ENCODE measurements at regions not wholly inside any gene's neighbourhood (a gene's known extent, or its start where the extent isn't known, plus 50 kb on each side); places are given as distances from the start of the nearest gene placed in this dataset.

DNA sequence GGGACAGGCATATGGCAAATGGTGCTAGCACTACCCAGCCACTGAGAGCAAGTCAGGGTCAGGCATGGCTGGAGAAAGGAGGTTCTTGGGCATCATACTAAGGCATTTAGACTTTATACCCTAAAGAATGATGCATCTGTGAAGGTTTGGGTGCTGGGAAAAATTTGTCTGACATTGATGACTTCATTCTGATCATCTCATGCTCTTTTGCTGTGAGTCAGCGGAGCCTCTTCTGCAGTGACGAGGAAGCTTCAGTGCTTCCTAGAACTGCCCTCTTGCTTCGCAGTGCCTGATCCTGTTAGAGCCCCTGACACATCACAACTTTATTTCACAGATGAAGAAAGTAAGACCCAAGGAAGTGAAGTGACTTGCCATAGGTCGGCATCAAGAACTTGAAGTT lies 266.6 kb upstream of the GAS1 start:
- TF ChIP-seq CTCF (IDR thresholded peaks at IDR 0.05; ENCODE audit: extremely low read depth in 1 of 2, insufficient read depth in 1 of 2, low read depth in 1 of 2, low read length in 2 of 2) (no peak), EZH2 (IDR thresholded peaks at IDR 0.05; ENCODE audit: borderline replicate concordance, low read depth, low read length, severe bottlenecking) (no peak), POLR2A (IDR thresholded peaks at IDR 0.05; ENCODE audit: low read depth, low read length) (no peak), GATA2 (IDR thresholded peaks at IDR 0.05; ENCODE audit: insufficient read depth, insufficient read length, low read depth, low read length) (no peak), JUN (IDR thresholded peaks at IDR 0.05; ENCODE audit: borderline replicate concordance, insufficient read depth, insufficient read length, low read depth) (no peak), POLR2AphosphoS5 (IDR thresholded peaks at IDR 0.05; ENCODE audit: insufficient read depth, low read depth, low read length) (no peak), MYC (IDR thresholded peaks at IDR 0.05; ENCODE audit: low read depth, low read length) (no peak), FOS (IDR thresholded peaks at IDR 0.05; ENCODE audit: borderline replicate concordance, insufficient read depth, low read length) (no peak)
- TF ChIP-seq, protein P1, sequence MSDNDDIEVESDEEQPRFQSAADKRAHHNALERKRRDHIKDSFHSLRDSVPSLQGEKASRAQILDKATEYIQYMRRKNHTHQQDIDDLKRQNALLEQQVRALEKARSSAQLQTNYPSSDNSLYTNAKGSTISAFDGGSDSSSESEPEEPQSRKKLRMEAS (IDR thresholded peaks at IDR 0.05; ENCODE audit: insufficient read depth, insufficient read length), result no peak

Data from endothelial cell of umbilical vein (primary cell).